Fibroblast of lung (primary cell): ENCODE measurements at regions not wholly inside any gene's neighbourhood (a gene's known extent, or its start where the extent isn't known, plus 50 kb on each side); places are given as distances from the start of the nearest gene placed in this dataset.

Experiments used
- DNase-seq, 2 donors: peaks; one replicate each; pipeline versions ENCODE4 v3.0.0 to v3.0.0-alpha.2; 2010; ENCODE audit warnings: low read depth in 2 of 2
- H2AFZ ChIP-seq: 2 replicates; pipeline ENCODE4 v1.5.1; 2012; ENCODE audit warnings: low read length, control low read depth, inconsistent platforms
- H3K27ac ChIP-seq: 2 replicates; pipeline ENCODE4 v1.5.1; 2011; ENCODE audit warnings: low read length, control low read depth; ENCODE audit not compliant: insufficient read depth
- H3K27me3 ChIP-seq: 2 replicates; pipeline ENCODE4 v1.5.1; 2011; ENCODE audit warnings: mild to moderate bottlenecking, low read length; ENCODE audit not compliant: control insufficient read depth, insufficient read depth
- H3K36me3 ChIP-seq: 2 replicates; pipeline ENCODE4 v1.5.1; 2011; ENCODE audit warnings: low read length; ENCODE audit not compliant: control insufficient read depth, insufficient read depth
- H3K4me1 ChIP-seq: 2 replicates; pipeline ENCODE4 v1.5.1; 2011; ENCODE audit warnings: low read length; ENCODE audit not compliant: control insufficient read depth, insufficient read depth; ENCODE audit errors: extremely low read depth
- H3K4me2 ChIP-seq: 2 replicates; pipeline ENCODE4 v1.5.1; 2011; ENCODE audit warnings: low read length, control low read depth; ENCODE audit not compliant: insufficient read depth; ENCODE audit errors: extremely low read depth
- H3K4me3 ChIP-seq, 4 experiments: fragments of 200-600 bp in 1 of 4; sonication (generic) in 1 of 4; replicated peaks in 1 of 4; 2 replicates each; pipeline ENCODE4 v1.5.1; 2011 to 2016; ENCODE audit warnings: low read length in 4 of 4, low read depth in 3 of 4, mild to moderate bottlenecking in 3 of 4, control low read depth in 2 of 4, inconsistent platforms in 1 of 4, mixed read lengths in 1 of 4; ENCODE audit not compliant: insufficient read depth in 1 of 4; ENCODE audit errors: control extremely low read depth in 1 of 4
- H3K79me2 ChIP-seq: 2 replicates; pipeline ENCODE4 v1.5.1; 2012; ENCODE audit warnings: mild to moderate bottlenecking, low read length, inconsistent platforms; ENCODE audit not compliant: control insufficient read depth, insufficient read depth
- H3K9ac ChIP-seq: 2 replicates; pipeline ENCODE4 v1.5.1; 2011; ENCODE audit warnings: mild to moderate bottlenecking, low read length, control low read depth; ENCODE audit not compliant: insufficient read depth
- H3K9me3 ChIP-seq: 2 replicates; pipeline ENCODE4 v1.5.1; 2012; ENCODE audit warnings: low read depth, low read length; ENCODE audit not compliant: control insufficient read depth, insufficient read depth
- H4K20me1 ChIP-seq: 2 replicates; pipeline ENCODE4 v1.5.1; 2011; ENCODE audit warnings: low read length; ENCODE audit not compliant: control insufficient read depth, insufficient read depth; ENCODE audit errors: extremely low read depth
- EZH2 ChIP-seq: IDR thresholded peaks from 2 replicates; pipeline ENCODE4 v1.5.1; 2012; ENCODE audit warnings: low read length, control low read depth, mild to moderate bottlenecking; ENCODE audit errors: missing control alignments
- TF ChIP-seq, protein P1 (sequence below), 2 donors: IDR thresholded peaks in 1 of 2; conservative IDR thresholded peaks in 1 of 2; 1 replicate in 1 of 2; 2 replicates in 1 of 2; pipeline ENCODE4 v1.5.1; 2011 to 2012; ENCODE audit warnings: low read length in 2 of 2, control low read depth in 1 of 2, inconsistent platforms in 1 of 2, low read depth in 1 of 2, mild to moderate bottlenecking in 1 of 2

DNA sequence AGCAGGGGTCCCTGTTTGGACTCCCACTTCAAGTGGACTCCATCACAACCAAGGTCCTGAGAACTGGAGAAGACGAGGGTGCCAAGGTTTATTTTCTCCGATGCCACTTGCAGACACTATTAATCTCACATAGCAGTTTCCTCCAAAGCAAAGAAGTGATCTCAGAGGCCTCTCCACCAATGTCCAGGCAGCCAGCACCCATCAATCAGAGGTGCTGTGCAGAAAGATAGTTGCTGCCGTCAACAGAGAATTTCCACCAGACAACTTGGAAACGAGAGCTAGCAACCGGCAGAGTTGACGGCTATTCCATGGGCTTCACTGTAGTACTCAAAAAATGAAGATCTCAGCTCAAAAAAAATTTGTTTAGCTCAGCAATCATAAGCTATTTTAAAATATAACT lies 438.6 kb upstream of the PFKP start:
- TF ChIP-seq EZH2, result no peak
- TF ChIP-seq, protein P1, sequence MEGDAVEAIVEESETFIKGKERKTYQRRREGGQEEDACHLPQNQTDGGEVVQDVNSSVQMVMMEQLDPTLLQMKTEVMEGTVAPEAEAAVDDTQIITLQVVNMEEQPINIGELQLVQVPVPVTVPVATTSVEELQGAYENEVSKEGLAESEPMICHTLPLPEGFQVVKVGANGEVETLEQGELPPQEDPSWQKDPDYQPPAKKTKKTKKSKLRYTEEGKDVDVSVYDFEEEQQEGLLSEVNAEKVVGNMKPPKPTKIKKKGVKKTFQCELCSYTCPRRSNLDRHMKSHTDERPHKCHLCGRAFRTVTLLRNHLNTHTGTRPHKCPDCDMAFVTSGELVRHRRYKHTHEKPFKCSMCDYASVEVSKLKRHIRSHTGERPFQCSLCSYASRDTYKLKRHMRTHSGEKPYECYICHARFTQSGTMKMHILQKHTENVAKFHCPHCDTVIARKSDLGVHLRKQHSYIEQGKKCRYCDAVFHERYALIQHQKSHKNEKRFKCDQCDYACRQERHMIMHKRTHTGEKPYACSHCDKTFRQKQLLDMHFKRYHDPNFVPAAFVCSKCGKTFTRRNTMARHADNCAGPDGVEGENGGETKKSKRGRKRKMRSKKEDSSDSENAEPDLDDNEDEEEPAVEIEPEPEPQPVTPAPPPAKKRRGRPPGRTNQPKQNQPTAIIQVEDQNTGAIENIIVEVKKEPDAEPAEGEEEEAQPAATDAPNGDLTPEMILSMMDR (conservative IDR thresholded peaks at IDR 0.05 in 1 of 2, IDR thresholded peaks at IDR 0.05 in 1 of 2; ENCODE audit: low read depth in 1 of 2, low read length in 2 of 2), result no peak
- H2AFZ ChIP-seq, result no peak overlapping the region
- H3K79me2 ChIP-seq, result no peaks in the 10 kb centered on the region
- no peak overlapping the region for H3K27ac ChIP-seq
- H3K4me2 ChIP-seq, result no peak overlapping the region
- no peaks in the 10 kb centered on the region for H3K9me3 ChIP-seq
- DNase-seq, result no peak
- no peak overlapping the region for H3K4me3 ChIP-seq
- H3K36me3 ChIP-seq, result no peaks in the 10 kb centered on the region
- no peaks in the 10 kb centered on the region for H3K4me1 ChIP-seq
- no peak overlapping the region for H3K9ac ChIP-seq
- no peaks in the 10 kb centered on the region for H4K20me1 ChIP-seq
- H3K27me3 ChIP-seq, result no peaks in the 10 kb centered on the region

- no peak overlapping the region for H3K4me2 ChIP-seq
- no peak overlapping the region for H3K27ac ChIP-seq
- H3K79me2 ChIP-seq, result no peaks in the 10 kb centered on the region
- H3K4me3 ChIP-seq, result no peak overlapping the region
- no peaks in the 10 kb centered on the region for H3K27me3 ChIP-seq
- no peak for DNase-seq
- H4K20me1 ChIP-seq, result no peaks in the 10 kb centered on the region
- H3K9me3 ChIP-seq, result no peaks in the 10 kb centered on the region
- H3K9ac ChIP-seq, result no peak overlapping the region
- no peaks in the 10 kb centered on the region for H3K4me1 ChIP-seq
- TF ChIP-seq, protein P1 (conservative IDR thresholded peaks at IDR 0.05 in 1 of 2, IDR thresholded peaks at IDR 0.05 in 1 of 2; ENCODE audit: low read depth in 1 of 2, low read length in 2 of 2), result no peak
- no peak for TF ChIP-seq EZH2
- no peaks in the 10 kb centered on the region for H3K36me3 ChIP-seq
- H2AFZ ChIP-seq, result no peak overlapping the region
Observed at GRCh38 chr10:2627969-2628368, 439.4 kb upstream of the PFKP start.

GRCh38 chr10:2625094-2625493 lies 442.3 kb upstream of the PFKP start:
- Histone ChIP-seq H3K27me3 (no peaks in the 10 kb centered on the region), H3K4me3 (no peak overlapping the region), H3K27ac (no peak overlapping the region), H2AFZ (no peak overlapping the region), H3K79me2 (no peaks in the 10 kb centered on the region), H3K36me3 (no peaks in the 10 kb centered on the region), H3K9ac (no peak overlapping the region), H3K9me3 (no peaks in the 10 kb centered on the region), H3K4me2 (no peak overlapping the region), H4K20me1 (no peaks in the 10 kb centered on the region), H3K4me1 (no peaks in the 10 kb centered on the region)
- DNase-seq, result no peak
- TF ChIP-seq EZH2, result no peak
- TF ChIP-seq, protein P1 (conservative IDR thresholded peaks at IDR 0.05 in 1 of 2, IDR thresholded peaks at IDR 0.05 in 1 of 2; ENCODE audit: low read depth in 1 of 2, low read length in 2 of 2), result no peak
